Skeletal muscle cell (primary cell): ENCODE measurements at regions not wholly inside any gene's neighbourhood (a gene's known extent, or its start where the extent isn't known, plus 50 kb on each side); places are given as distances from the start of the nearest gene placed in this dataset.
"Not testable (repeated sequence)": the region's sequence is repeated elsewhere in the genome, so short reads cannot be mapped to it uniquely, and the experiment has no call there.

Experiments used
- DNase-seq: peaks from one replicate; pipeline ENCODE4 v3.0.0-alpha.2; 2010; ENCODE audit warnings: low read depth
- H3K4me3 ChIP-seq: 2 replicates; pipeline ENCODE4 v1.5.1; 2011; ENCODE audit warnings: low read depth, mild to moderate bottlenecking, control low read depth, low read length, moderate library complexity

- H3K4me3 ChIP-seq, DNase-seq: not testable (repeated sequence)
These were observed 524.0 kb upstream of the ZNF337 start for GRCh38 chr20:26220609-26221008.

GRCh38 chr20:26219546-26219945 lies 522.9 kb upstream of the ZNF337 start:
- not testable (repeated sequence) for DNase-seq, H3K4me3 ChIP-seq

- H3K4me3 ChIP-seq: no peak overlapping the region
- peak; percentile 27 for DNase-seq
These were observed 521.6 kb upstream of the ZNF337 start for GRCh38 chr20:26218301-26218700.

GRCh38 chr20:26216025-26216424 lies 519.4 kb upstream of the ZNF337 start:
- no peak for DNase-seq
- H3K4me3 ChIP-seq: no peak overlapping the region

- DNase-seq: no peak
- H3K4me3 ChIP-seq: no peak overlapping the region
These were observed 518.3 kb upstream of the ZNF337 start for GRCh38 chr20:26214991-26215390.

- no peak for DNase-seq
- peak overlapping the region; percentile 26 for H3K4me3 ChIP-seq
These were observed 512.7 kb upstream of the ZNF337 start for GRCh38 chr20:26209171-26209941.

GRCh38 chr20:26208296-26209091 lies 511.8 kb upstream of the ZNF337 start:
- H3K4me3 ChIP-seq: peak overlapping the region; percentile 41
- no peak for DNase-seq

GRCh38 chr20:26207967-26208295 lies 511.3 kb upstream of the ZNF337 start:
- H3K4me3 ChIP-seq: peak overlapping the region; percentile 41
- not testable (repeated sequence) for DNase-seq

GRCh38 chr20:26207237-26207966 lies 510.7 kb upstream of the ZNF337 start:
- no peak for DNase-seq

GRCh38 chr20:26205350-26205749 lies 508.7 kb upstream of the ZNF337 start:
- no peak for DNase-seq
- no peak overlapping the region for H3K4me3 ChIP-seq

More at GRCh38 chr20:26207237-26207966, 510.7 kb upstream of the ZNF337 start:
- H3K4me3 ChIP-seq: no peak overlapping the region

GRCh38 chr20:26201026-26201425 lies 504.4 kb upstream of the ZNF337 start:
- not testable (repeated sequence) for H3K4me3 ChIP-seq, DNase-seq

- not testable (repeated sequence) for DNase-seq
These were observed 490.7 kb upstream of the ZNF337 start for GRCh38 chr20:26187329-26187728.

GRCh38 chr20:26183720-26184119 lies 487.1 kb upstream of the ZNF337 start:
- H3K4me3 ChIP-seq, DNase-seq: not testable (repeated sequence)

More at GRCh38 chr20:26187329-26187728, 490.7 kb upstream of the ZNF337 start:
- H3K4me3 ChIP-seq: not testable (repeated sequence)

GRCh38 chr20:26181364-26181763 lies 484.7 kb upstream of the ZNF337 start:
- not testable (repeated sequence) for H3K4me3 ChIP-seq, DNase-seq

GRCh38 chr20:26171875-26172274 lies 475.2 kb upstream of the ZNF337 start:
- H3K4me3 ChIP-seq, DNase-seq: not testable (repeated sequence)

GRCh38 chr20:26169506-26169905 lies 472.9 kb upstream of the ZNF337 start:
- peak; percentile 20 for DNase-seq
- H3K4me3 ChIP-seq: no peak overlapping the region

GRCh38 chr20:26167499-26167898 lies 470.8 kb upstream of the ZNF337 start:
- no peak for DNase-seq
- no peak overlapping the region for H3K4me3 ChIP-seq

- peak; percentile 49 for DNase-seq
- H3K4me3 ChIP-seq: no peak overlapping the region
These were observed 467.2 kb upstream of the ZNF337 start for GRCh38 chr20:26163890-26164289.

GRCh38 chr20:26163151-26163550 lies 466.5 kb upstream of the ZNF337 start:
- not testable (repeated sequence) for DNase-seq, H3K4me3 ChIP-seq

GRCh38 chr20:26161741-26162140 lies 465.1 kb upstream of the ZNF337 start:
- not testable (repeated sequence) for H3K4me3 ChIP-seq, DNase-seq
